Neural crest cell (in vitro differentiated cells): ENCODE measurements at regions not wholly inside any gene's neighbourhood (a gene's known extent, or its start where the extent isn't known, plus 50 kb on each side); places are given as distances from the start of the nearest gene placed in this dataset.

Experiments used
- DNase-seq: peaks from one replicate; pipeline ENCODE4 v3.0.0; 2021; ENCODE audit warnings: low read depth, mixed read lengths, low spot score
- H3K27ac Mint-ChIP-seq: one replicate; pipeline ENCODE4 v1.8.0; 2021; ENCODE audit warnings: mild to moderate bottlenecking, mixed read lengths; ENCODE audit not compliant: unreplicated experiment
- H3K27me3 Mint-ChIP-seq: 2 replicates; pipeline ENCODE4 v1.8.0; 2021; ENCODE audit warnings: low read depth, mild to moderate bottlenecking, mixed read lengths
- H3K36me3 Mint-ChIP-seq: 2 replicates; pipeline ENCODE4 v1.8.0; 2021; ENCODE audit warnings: low read depth, mild to moderate bottlenecking, mixed read lengths
- H3K4me1 Mint-ChIP-seq: 2 replicates; pipeline ENCODE4 v1.8.0; 2021; ENCODE audit warnings: mixed read lengths
- H3K4me3 Mint-ChIP-seq: one replicate; pipeline ENCODE4 v1.8.0; 2021; ENCODE audit warnings: mild to moderate bottlenecking, mixed read lengths
- H3K9me3 Mint-ChIP-seq: 2 replicates; pipeline ENCODE4 v1.8.0; 2021; ENCODE audit warnings: mixed read lengths
- TF ChIP-seq, protein P1 (sequence below): fragments of 200-600 bp; sonication (generic); conservative IDR thresholded peaks from 2 replicates; pipeline ENCODE4 v1.5.0; 2021; ENCODE audit warnings: antibody characterized with exemption, mild to moderate bottlenecking

DNA sequence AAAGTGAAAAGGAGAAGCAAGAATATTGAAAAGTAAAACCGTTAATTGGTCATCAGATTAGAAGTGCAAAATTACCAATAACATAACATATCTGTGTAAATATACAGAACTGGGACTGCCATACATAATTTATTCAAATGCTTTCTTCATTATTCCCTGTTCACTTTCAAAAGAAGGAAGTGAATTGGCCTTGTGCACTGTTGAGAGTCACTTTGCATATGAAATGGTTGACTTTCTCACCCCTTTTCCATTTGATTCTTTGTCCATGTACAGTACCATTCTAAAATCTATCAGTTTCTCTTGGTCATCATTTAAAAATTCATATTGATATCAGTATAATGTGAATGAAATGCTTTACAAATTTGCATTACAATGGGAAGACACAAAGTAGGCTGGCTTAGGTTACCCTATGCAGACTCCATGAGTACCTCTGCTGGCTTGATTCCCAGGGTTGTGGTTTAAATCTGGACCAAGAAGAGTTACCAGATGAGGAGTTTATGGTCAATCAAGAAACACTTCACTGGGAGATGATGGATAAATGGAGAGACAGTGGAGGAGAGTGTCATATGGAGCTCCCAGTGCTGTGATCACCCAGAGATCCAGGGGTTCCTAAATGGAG lies 210.9 kb upstream of the TOPAZ1 start:
- TF ChIP-seq, protein P1, sequence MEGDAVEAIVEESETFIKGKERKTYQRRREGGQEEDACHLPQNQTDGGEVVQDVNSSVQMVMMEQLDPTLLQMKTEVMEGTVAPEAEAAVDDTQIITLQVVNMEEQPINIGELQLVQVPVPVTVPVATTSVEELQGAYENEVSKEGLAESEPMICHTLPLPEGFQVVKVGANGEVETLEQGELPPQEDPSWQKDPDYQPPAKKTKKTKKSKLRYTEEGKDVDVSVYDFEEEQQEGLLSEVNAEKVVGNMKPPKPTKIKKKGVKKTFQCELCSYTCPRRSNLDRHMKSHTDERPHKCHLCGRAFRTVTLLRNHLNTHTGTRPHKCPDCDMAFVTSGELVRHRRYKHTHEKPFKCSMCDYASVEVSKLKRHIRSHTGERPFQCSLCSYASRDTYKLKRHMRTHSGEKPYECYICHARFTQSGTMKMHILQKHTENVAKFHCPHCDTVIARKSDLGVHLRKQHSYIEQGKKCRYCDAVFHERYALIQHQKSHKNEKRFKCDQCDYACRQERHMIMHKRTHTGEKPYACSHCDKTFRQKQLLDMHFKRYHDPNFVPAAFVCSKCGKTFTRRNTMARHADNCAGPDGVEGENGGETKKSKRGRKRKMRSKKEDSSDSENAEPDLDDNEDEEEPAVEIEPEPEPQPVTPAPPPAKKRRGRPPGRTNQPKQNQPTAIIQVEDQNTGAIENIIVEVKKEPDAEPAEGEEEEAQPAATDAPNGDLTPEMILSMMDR, result no peak

DNA sequence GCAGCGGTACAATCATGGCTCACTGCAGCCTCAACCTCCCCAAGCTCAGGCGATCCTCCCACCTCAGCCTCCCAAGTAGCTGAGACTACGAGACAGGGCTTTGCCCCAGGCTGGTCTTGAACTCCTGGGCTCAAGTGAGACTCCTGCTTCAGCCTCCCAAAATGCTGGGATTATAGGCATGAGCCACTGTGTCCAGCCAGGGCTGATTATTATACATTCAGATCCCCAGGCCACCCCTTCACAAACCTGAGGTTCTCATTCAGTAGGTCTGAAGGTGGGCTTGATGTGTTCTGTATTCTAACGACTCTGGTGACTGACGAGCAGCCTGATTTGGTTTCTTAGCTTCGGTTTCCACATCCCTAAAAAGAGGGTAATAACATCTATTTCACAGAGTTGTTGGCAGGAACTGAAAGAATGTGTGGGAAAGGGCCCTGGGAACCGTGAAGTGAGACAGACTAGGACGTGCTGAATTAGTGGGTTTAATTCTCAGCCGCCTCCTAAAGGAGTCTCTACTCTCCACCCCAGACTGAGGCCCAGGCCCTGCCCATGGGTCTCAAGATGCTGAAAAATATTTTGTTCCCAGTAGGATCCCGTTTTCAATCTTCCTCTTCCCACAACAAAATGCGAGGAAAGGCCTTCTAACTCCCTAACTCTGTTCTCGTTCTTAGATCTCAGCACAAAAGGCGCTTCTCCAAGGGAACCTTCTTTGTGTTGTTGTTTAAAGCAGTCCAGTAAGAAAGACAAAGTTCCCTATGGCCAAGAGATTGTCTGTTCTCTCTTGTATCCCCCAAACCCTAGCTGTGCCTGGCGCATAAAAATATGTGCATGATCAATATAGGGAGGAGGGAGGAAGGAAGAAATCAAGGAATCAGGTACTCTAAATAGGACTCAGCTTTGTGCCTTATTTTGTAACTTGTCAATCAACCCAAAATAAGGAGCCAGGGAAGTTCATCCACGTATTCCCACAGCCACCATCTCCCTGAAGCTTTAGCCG lies 210.0 kb upstream of the TOPAZ1 start:
- Mint-ChIP-seq H3K4me3 (no peak overlapping the region), H3K27ac (no peak overlapping the region), H3K9me3 (no peaks in the 10 kb centered on the region), H3K4me1 (peaks cover 7% of the 10 kb centered on the region), H3K36me3 (no peaks in the 10 kb centered on the region), H3K27me3 (peaks cover 11% of the 10 kb centered on the region)
- TF ChIP-seq, protein P1, result no peak
- no peak for DNase-seq

More for the DNA sequence above, 210.9 kb upstream of the TOPAZ1 start:
- DNase-seq, result no peak
- no peaks in the 10 kb centered on the region for H3K9me3 Mint-ChIP-seq
- no peak overlapping the region for H3K27ac Mint-ChIP-seq
- no peak overlapping the region for H3K4me3 Mint-ChIP-seq
- peaks cover 7% of the 10 kb centered on the region for H3K4me1 Mint-ChIP-seq
- H3K36me3 Mint-ChIP-seq, result no peaks in the 10 kb centered on the region
- peaks cover 13% of the 10 kb centered on the region for H3K27me3 Mint-ChIP-seq

- peaks cover 7% of the 10 kb centered on the region for H3K27me3 Mint-ChIP-seq
- H3K27ac Mint-ChIP-seq, result no peak overlapping the region
- no peaks in the 10 kb centered on the region for H3K9me3 Mint-ChIP-seq
- peaks cover 7% of the 10 kb centered on the region for H3K4me1 Mint-ChIP-seq
- no peaks in the 10 kb centered on the region for H3K36me3 Mint-ChIP-seq
- TF ChIP-seq, protein P1, result no peak
- no peak overlapping the region for H3K4me3 Mint-ChIP-seq
- DNase-seq, result no peak
Observed at GRCh38 chr3:44032487-44032886, 209.2 kb upstream of the TOPAZ1 start.

- H3K4me3 Mint-ChIP-seq, result no peak overlapping the region
- H3K27ac Mint-ChIP-seq, result no peak overlapping the region
- DNase-seq, result no peak
- TF ChIP-seq, protein P1, result no peak
- no peaks in the 10 kb centered on the region for H3K36me3 Mint-ChIP-seq
- H3K4me1 Mint-ChIP-seq, result peaks cover 7% of the 10 kb centered on the region
- H3K27me3 Mint-ChIP-seq, result peaks cover 7% of the 10 kb centered on the region
- no peaks in the 10 kb centered on the region for H3K9me3 Mint-ChIP-seq
Observed at GRCh38 chr3:44033123-44033522, 208.6 kb upstream of the TOPAZ1 start.

DNA sequence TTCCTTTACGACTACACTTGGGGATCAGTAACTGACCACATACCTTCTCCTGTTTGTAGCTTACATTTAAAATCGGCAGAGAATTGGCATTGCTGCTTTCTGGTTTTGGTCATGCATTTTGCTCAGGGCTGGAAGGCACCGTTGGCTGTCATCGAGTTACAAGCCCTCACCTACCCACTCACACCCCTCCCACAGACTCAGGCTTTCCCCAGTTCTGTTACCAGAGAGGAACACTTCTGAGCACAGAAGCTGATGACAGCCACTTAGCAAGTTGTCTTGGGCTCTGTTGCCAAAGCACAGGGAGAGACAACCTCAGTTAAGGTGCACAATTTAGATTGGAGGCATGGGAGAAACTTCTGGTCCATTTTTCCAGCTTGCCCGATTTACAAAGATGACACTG lies 204.8 kb upstream of the TOPAZ1 start:
- peaks cover 3% of the 10 kb centered on the region for H3K27me3 Mint-ChIP-seq
- no peak for DNase-seq
- H3K36me3 Mint-ChIP-seq, result no peaks in the 10 kb centered on the region
- no peak overlapping the region for H3K27ac Mint-ChIP-seq
- H3K4me1 Mint-ChIP-seq, result peaks cover 4% of the 10 kb centered on the region
- no peak overlapping the region for H3K4me3 Mint-ChIP-seq
- TF ChIP-seq, protein P1, result no peak
- H3K9me3 Mint-ChIP-seq, result no peaks in the 10 kb centered on the region
